ENCODE measurements at regions not wholly inside any gene's neighbourhood (a gene's known extent, or its start where the extent isn't known, plus 50 kb on each side); places are given as distances from the start of the nearest gene placed in this dataset.
A peak's percentile ranks its signal among the peaks of the same experiment; 100 is the strongest.

DNA sequence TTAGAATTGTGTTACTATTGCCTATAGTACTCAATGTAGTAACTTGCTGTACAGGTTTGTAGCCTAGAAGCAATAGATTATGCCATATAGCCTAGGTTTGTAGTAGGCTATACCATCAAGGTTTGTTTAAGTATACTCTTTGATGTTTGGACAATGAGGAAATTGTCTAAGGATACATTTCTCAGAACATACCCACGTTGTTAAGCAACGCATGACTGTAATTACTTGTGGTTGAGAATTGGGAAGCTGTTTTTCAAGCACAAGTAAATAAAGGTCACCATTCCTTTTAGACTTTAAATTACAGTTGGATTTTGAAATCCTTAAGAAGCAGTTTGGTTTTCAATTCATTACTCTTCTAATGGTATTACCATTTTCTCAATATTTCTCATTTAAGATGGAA is 89.8 kb upstream of the KCNH7 start:
- no peak for DNase-seq

- DNase-seq: no peak
Measured at GRCh38 chr2:162926907-162927306, 88.3 kb upstream of the KCNH7 start.

DNA sequence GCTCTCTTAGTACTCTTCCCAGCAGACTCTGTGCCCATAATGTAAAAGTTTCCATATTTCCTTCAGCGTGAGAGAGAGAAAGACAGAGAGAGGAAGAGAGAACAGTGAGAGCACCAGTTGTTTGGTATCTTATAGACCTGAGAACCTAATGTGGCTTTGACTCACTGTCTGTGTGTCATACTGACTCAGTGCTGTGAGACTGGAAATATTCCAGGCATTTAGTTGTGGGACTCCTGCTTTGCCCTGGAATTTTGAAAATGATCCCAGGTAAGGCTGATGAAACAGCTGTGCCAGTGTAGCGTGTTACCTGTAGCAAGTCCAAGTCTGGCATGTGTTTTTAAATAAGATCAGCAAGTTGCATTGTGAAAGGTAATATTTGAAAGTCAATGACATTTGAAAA is 87.9 kb upstream of the KCNH7 start:
- no peak for DNase-seq

DNA sequence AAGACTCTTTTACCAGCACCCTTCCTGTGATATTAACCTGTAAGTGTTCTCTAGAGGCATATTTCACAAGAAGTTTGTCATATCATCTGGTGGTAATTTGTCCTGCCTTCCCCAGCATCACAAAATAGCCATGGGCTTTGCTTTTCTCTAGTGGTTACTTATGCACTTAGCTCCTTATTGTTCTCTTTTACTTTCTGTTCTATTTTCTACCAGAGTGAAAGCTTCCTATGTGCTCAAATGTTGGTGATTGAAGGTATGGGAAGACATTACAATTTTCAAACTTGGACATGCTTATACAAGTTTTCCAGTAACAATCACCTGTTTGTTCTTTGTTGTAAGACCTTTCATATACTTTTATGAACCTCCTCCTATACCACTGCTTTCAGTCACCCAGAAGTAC is 87.0 kb upstream of the KCNH7 start:
- DNase-seq: no peak

- DNase-seq: no peak
Measured at GRCh38 chr2:162919111-162919510, 80.5 kb upstream of the KCNH7 start.

- DNase-seq: no peak
Measured at GRCh38 chr2:162917626-162918025, 79.1 kb upstream of the KCNH7 start.

DNA sequence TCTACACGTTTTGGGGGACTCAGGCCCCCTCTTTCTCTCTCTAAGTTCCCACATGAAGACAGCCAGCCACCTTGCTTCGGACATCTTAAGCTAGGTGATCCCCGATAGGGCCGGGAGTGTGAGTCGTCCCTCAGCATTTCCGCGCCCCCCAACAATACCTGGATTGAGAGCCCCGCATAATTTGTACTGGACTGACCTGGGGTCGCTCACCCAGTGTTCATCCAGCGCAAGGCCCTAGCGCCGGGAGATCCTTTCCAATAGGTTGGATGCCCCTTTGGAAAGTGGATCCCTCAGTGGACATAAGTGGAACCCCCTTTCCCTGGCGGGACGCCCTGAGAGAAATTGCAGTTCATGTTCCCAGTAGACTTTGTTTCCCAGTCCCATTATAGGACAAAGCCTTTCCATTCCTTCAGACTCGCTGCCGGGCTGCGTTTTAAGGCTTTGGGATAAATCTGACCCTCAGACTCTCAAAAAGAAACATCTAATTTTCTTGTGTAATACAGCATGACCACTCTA is 77.8 kb upstream of the KCNH7 start:
- no peak for DNase-seq

GRCh38 chr2:162915858-162916257 is 77.3 kb upstream of the KCNH7 start:
- no peak for DNase-seq

DNA sequence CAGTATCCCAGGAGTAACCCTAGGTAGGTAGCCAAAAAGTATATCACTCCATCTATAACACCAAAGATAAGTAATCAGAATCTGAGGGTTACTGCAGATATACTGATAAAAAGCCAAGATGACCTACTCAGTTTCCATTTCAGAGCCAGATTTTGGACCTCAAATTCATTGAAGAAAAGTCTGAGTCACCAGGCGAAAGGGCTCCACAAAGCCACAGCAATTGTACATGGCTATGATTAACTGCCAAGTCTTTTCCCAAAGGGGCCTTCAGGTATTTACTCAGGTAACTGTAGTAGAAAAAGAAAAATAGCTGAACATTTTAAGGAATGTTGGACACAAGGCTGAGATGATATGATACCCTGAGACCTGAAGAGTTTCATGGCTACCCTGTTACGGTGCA is 75.6 kb upstream of the KCNH7 start:
- DNase-seq: no peak

- DNase-seq: no peak
Measured at GRCh38 chr2:162912787-162913186, 74.2 kb upstream of the KCNH7 start.

GRCh38 chr2:162908567-162908966 is 70.0 kb upstream of the KCNH7 start:
- DNase-seq: no peak

- DNase-seq: peak; percentile 67
Measured at GRCh38 chr2:162890690-162891311, 52.2 kb upstream of the KCNH7 start.

- no peak for DNase-seq
Measured at GRCh38 chr2:162888652-162889051, 50.1 kb upstream of the KCNH7 start.
